SK-N-SH (cell line): ENCODE measurements at regions not wholly inside any gene's neighbourhood (a gene's known extent, or its start where the extent isn't known, plus 50 kb on each side); places are given as distances from the start of the nearest gene placed in this dataset.

Experiments
- CTCF ChIA-PET: fragments of 300-600, 350-600 bp; formaldehyde crosslinking; extraction: SDS; loops from one replicate; lab custom pipeline; 2021; lab: Yijun Ruan, JAX
- POLR2A ChIA-PET: fragments of 350-600 bp; sonication (Branson Sonifier 250); formaldehyde crosslinking; extraction: SDS; loops from one replicate; lab custom pipeline; 2020; ENCODE audit warnings: antibody characterized with exemption, inconsistent platforms; lab: Yijun Ruan, JAX
- DNase-seq: peaks from one replicate; pipeline ENCODE4 v3.0.0; 2012
- H2AFZ ChIP-seq: fragments of 200-600 bp; sonication (generic); 2 replicates; pipeline ENCODE4 v1.8.1; 2016; ENCODE audit warnings: antibody characterized with exemption, mild to moderate bottlenecking, low read depth
- H3F3A ChIP-seq: fragments of 200-600 bp; sonication (generic); replicated peaks from 2 replicates; pipeline ENCODE3; 2016; ENCODE audit warnings: antibody characterized with exemption, mild to moderate bottlenecking; ENCODE audit not compliant: insufficient read depth
- H3K27ac ChIP-seq, 2 experiments: fragments of 200-500 bp in 1 of 2; fragments of 200-600 bp in 1 of 2; sonication (Bioruptor generic) in 1 of 2; sonication (generic), shearing (Covaris generic) in 1 of 2; 2 replicates each; pipeline versions ENCODE4 v1.5.1 to v1.6.1; 2014 to 2016; ENCODE audit warnings: low read depth in 2 of 2, inconsistent platforms in 1 of 2, low read length in 1 of 2, mild to moderate bottlenecking in 1 of 2, mixed read lengths in 1 of 2
- H3K27me3 ChIP-seq: fragments of 200-600 bp; sonication (generic), shearing (Covaris generic); 2 replicates; pipeline ENCODE4 v1.6.1; 2016; ENCODE audit warnings: mixed run types; ENCODE audit not compliant: insufficient read depth
- H3K36me3 ChIP-seq, 2 experiments: fragments of 200-500 bp in 1 of 2; fragments of 200-600 bp in 1 of 2; sonication (Bioruptor generic) in 1 of 2; sonication (generic) in 1 of 2; replicated peaks in 1 of 2; 2 replicates each; pipeline versions ENCODE3 to v1.5.1; 2014 to 2016; ENCODE audit warnings: low read length in 1 of 2, mild to moderate bottlenecking in 1 of 2; ENCODE audit not compliant: insufficient read depth in 2 of 2, control insufficient read depth in 1 of 2
- H3K4me1 ChIP-seq, 2 experiments: fragments of 200-500 bp in 1 of 2; fragments of 200-600 bp in 1 of 2; sonication (Bioruptor generic) in 1 of 2; sonication (generic), shearing (Covaris generic) in 1 of 2; 2 replicates each; pipeline versions ENCODE4 v1.5.1 to v1.6.1; 2014 to 2016; ENCODE audit warnings: low read depth in 1 of 2, low read length in 1 of 2, mixed run types in 1 of 2; ENCODE audit not compliant: insufficient read depth in 2 of 2, control insufficient read depth in 1 of 2
- H3K4me2 ChIP-seq: fragments of 200-600 bp; sonication (generic), shearing (Covaris generic); 2 replicates; pipeline ENCODE4 v1.6.1; 2017; ENCODE audit warnings: mixed run types
- H3K4me3 ChIP-seq, 2 experiments: fragments of 200-500 bp in 1 of 2; fragments of 200-600 bp in 1 of 2; sonication (Bioruptor generic) in 1 of 2; sonication (generic), shearing (Covaris generic) in 1 of 2; 2 replicates each; pipeline versions ENCODE4 v1.5.1 to v1.8.1; 2014 to 2016; ENCODE audit warnings: low read depth in 2 of 2, inconsistent platforms in 1 of 2, low read length in 1 of 2, mild to moderate bottlenecking in 1 of 2, mixed read lengths in 1 of 2, moderate library complexity in 1 of 2
- H3K79me2 ChIP-seq: fragments of 200-600 bp; sonication (generic); 2 replicates; pipeline ENCODE4 v1.8.1; 2017; ENCODE audit warnings: mild to moderate bottlenecking; ENCODE audit not compliant: insufficient read depth
- H3K9ac ChIP-seq: fragments of 200-600 bp; sonication (generic); 2 replicates; pipeline ENCODE4 v1.6.1; 2017; ENCODE audit warnings: mixed run types
- H3K9me2 ChIP-seq: fragments of 200-600 bp; sonication (generic); 2 replicates; pipeline ENCODE4 v1.6.1; 2017; ENCODE audit warnings: mixed run types
- H3K9me3 ChIP-seq: fragments of 200-600 bp; sonication (generic); 2 replicates; pipeline ENCODE4 v1.6.1; 2017; ENCODE audit warnings: mixed run types, mild to moderate bottlenecking, moderate library complexity
- H4K20me1 ChIP-seq: fragments of 200-600 bp; sonication (generic); 2 replicates; pipeline ENCODE4 v1.6.1; 2017; ENCODE audit warnings: mild to moderate bottlenecking, mixed run types; ENCODE audit not compliant: insufficient read depth
- CTCF ChIP-seq: fragments of 200-600 bp; sonication (generic); IDR thresholded peaks from 2 replicates; pipeline ENCODE4 v1.6.1; 2017; ENCODE audit warnings: antibody characterized with exemption, mild to moderate bottlenecking, moderate library complexity
- FOXJ3 ChIP-seq: sonication (generic); formaldehyde crosslinking; IDR thresholded peaks from 2 replicates; pipeline ENCODE4 v1.5.1; 2020; ENCODE audit warnings: mild to moderate bottlenecking, missing genetic modification reagents
- GATA2 ChIP-seq: sonication (generic); formaldehyde crosslinking; IDR thresholded peaks from 2 replicates; pipeline ENCODE4 v1.5.0; 2020; ENCODE audit warnings: mild to moderate bottlenecking, missing genetic modification reagents
- IRF3 ChIP-seq: fragments of 150-350 bp; IDR thresholded peaks from 2 replicates; pipeline ENCODE4 v1.6.1; 2016; ENCODE audit warnings: mild to moderate bottlenecking, low read depth, low read length
- MAX ChIP-seq: IDR thresholded peaks from 2 replicates; pipeline ENCODE4 v1.4.0; 2012; ENCODE audit warnings: low read depth
- MEF2A ChIP-seq: IDR thresholded peaks from 2 replicates; pipeline ENCODE4 v1.4.0; 2012; ENCODE audit warnings: low read depth, borderline replicate concordance
- MXI1 ChIP-seq: IDR thresholded peaks from 2 replicates; pipeline ENCODE4 v1.6.1; 2012; ENCODE audit warnings: mild to moderate bottlenecking, low read depth, low read length, improper control_type of control experiment
- NFIC ChIP-seq: IDR thresholded peaks from 2 replicates; pipeline ENCODE4 v1.4.0; 2012; ENCODE audit warnings: borderline replicate concordance
- PBX3 ChIP-seq: IDR thresholded peaks from 2 replicates; pipeline ENCODE4; 2012
- RAD21 ChIP-seq: IDR thresholded peaks from 2 replicates; pipeline ENCODE4 v1.6.1; 2012; ENCODE audit warnings: mild to moderate bottlenecking, low read length
- RCOR1 ChIP-seq: fragments of 150-350 bp; IDR thresholded peaks from 2 replicates; pipeline ENCODE4 v1.6.1; 2017; ENCODE audit warnings: antibody characterized with exemption, low read length
- RXRA ChIP-seq: IDR thresholded peaks from 2 replicates; pipeline ENCODE4 v1.4.0; 2012; ENCODE audit warnings: low read depth, mild to moderate bottlenecking, borderline replicate concordance
- TAF1 ChIP-seq: IDR thresholded peaks from 2 replicates; pipeline ENCODE4 v1.6.1; 2012; ENCODE audit warnings: low read depth, mild to moderate bottlenecking, low read length, moderate library complexity, borderline replicate concordance
- TCF12 ChIP-seq: IDR thresholded peaks from 2 replicates; pipeline ENCODE4 v1.4.0; 2012
- WGBS: methylation state at CpG from one replicate; pipeline ENCODE4 v1.1.6; 2017; ENCODE audit warnings: low lambda C conversion rate; 5-methylcytosine and 5-hydroxymethylcytosine counted together

GRCh38 chr21:28489821-28490350, 502.8 kb downstream of the LTN1 start:
- H3K27ac ChIP-seq: no peak overlapping the region; a peak in 1 of 4 replicates
- no peak overlapping the region for H3K9ac ChIP-seq
- no peak overlapping the region for H3K4me3 ChIP-seq
- no peak for TF ChIP-seq RAD21
- ChIA-PET POLR2A (no interaction called here), CTCF (interaction anchor here (0.9 to 1.0 kb wide), 2 partner anchors 14 to 49 kb away, joined by 3 read pairs; no protein-coding TSS in a partner anchor)
- no peaks in the 10 kb centered on the region for H3K36me3 ChIP-seq
- H3K9me3 ChIP-seq: no peaks in the 10 kb centered on the region
- peaks cover 0 to 2% of the 10 kb centered on the region in 2 experiments; a peak in 3 of 4 replicates for H3K4me1 ChIP-seq
- H3F3A ChIP-seq: no peaks in the 10 kb centered on the region
- H3K9me2 ChIP-seq: no peaks in the 10 kb centered on the region
- DNase-seq: no peak
- H2AFZ ChIP-seq: no peak overlapping the region
- 87% methylated on average over 3 of the region's 3 CpGs for WGBS
- no peaks in the 10 kb centered on the region for H3K27me3 ChIP-seq
- H3K4me2 ChIP-seq: no peak overlapping the region
- no peaks in the 10 kb centered on the region for H3K79me2 ChIP-seq
- H4K20me1 ChIP-seq: no peaks in the 10 kb centered on the region

- no peak overlapping the region for H3K4me2 ChIP-seq
- H3K36me3 ChIP-seq: no peaks in the 10 kb centered on the region
- ChIA-PET POLR2A (no interaction called here), CTCF (interaction anchor here (1.0 kb wide), 1 partner anchor 14 kb away, joined by 3 read pairs; no protein-coding TSS in a partner anchor)
- no peak overlapping the region for H2AFZ ChIP-seq
- H3F3A ChIP-seq: no peaks in the 10 kb centered on the region
- H3K4me1 ChIP-seq: peaks cover 0 to 2% of the 10 kb centered on the region in 2 experiments; a peak in 3 of 4 replicates
- no peaks in the 10 kb centered on the region for H4K20me1 ChIP-seq
- no peak for DNase-seq
- no peak overlapping the region for H3K27ac ChIP-seq
- no peaks in the 10 kb centered on the region for H3K9me3 ChIP-seq
- no peaks in the 10 kb centered on the region for H3K79me2 ChIP-seq
- H3K9me2 ChIP-seq: no peaks in the 10 kb centered on the region
- TF ChIP-seq PBX3: no peak
- no peak for TF ChIP-seq TCF12
- no peak for TF ChIP-seq CTCF
- no peak for TF ChIP-seq MEF2A
- no peak for TF ChIP-seq NFIC
- no peak for TF ChIP-seq RXRA
- no peak for TF ChIP-seq IRF3
- TF ChIP-seq MAX: no peak
- TF ChIP-seq TAF1: no peak
- no peak for TF ChIP-seq RCOR1
- TF ChIP-seq RAD21: no peak
- TF ChIP-seq GATA2: no peak
- no peak for TF ChIP-seq MXI1
- TF ChIP-seq FOXJ3: no peak
- 63% methylated on average over 7 of the region's 7 CpGs for WGBS
- H3K27me3 ChIP-seq: no peaks in the 10 kb centered on the region
- H3K9ac ChIP-seq: no peak overlapping the region
- H3K4me3 ChIP-seq: no peak overlapping the region
Measured at GRCh38 chr21:28489162-28489561, 503.5 kb downstream of the LTN1 start.
